Vagina (tissue), 2 donors: ENCODE measurements at regions not wholly inside any gene's neighbourhood (a gene's known extent, or its start where the extent isn't known, plus 50 kb on each side); places are given as distances from the start of the nearest gene placed in this dataset.

ENCODE experiments used
- CTCF ChIP-seq, 3 experiments: fragments of 450-650 bp in 2 of 3; fragments of 200-600 bp in 1 of 3; sonication (generic) in 1 of 3; IDR thresholded peaks; one replicate each; pipeline ENCODE4 v1.5.1; 2017 to 2019; ENCODE audit warnings: antibody characterized with exemption in 3 of 3, mild to moderate bottlenecking in 2 of 3, moderate library complexity in 2 of 3
- POLR2A ChIP-seq, 2 donors: fragments of 450-650 bp; IDR thresholded peaks; one replicate each; pipeline ENCODE4 v1.6.1; 2017; ENCODE audit warnings: antibody characterized with exemption in 2 of 2, mild to moderate bottlenecking in 2 of 2, moderate library complexity in 2 of 2
- POLR2AphosphoS5 ChIP-seq, 2 donors: sonication (generic); formaldehyde crosslinking; IDR thresholded peaks; one replicate each; pipeline ENCODE4 v1.9.0; 2017; ENCODE audit warnings: antibody characterized with exemption in 2 of 2, mild to moderate bottlenecking in 2 of 2, low read depth in 1 of 2; ENCODE audit not compliant: insufficient read depth in 1 of 2

- TF ChIP-seq CTCF (IDR thresholded peaks at IDR 0.05) (no peak), POLR2AphosphoS5 (IDR thresholded peaks at IDR 0.05; ENCODE audit: insufficient read depth in 1 of 2, low read depth in 1 of 2) (no peak), POLR2A (IDR thresholded peaks at IDR 0.05) (no peak)
Observed at GRCh38 chr12:97946701-97947100, 484.1 kb downstream of the RMST start.
